HL-60 (cell line): ENCODE measurements at regions not wholly inside any gene's neighbourhood (a gene's known extent, or its start where the extent isn't known, plus 50 kb on each side); places are given as distances from the start of the nearest gene placed in this dataset.

Experiments
- GABPA ChIP-seq: IDR thresholded peaks from 2 replicates; pipeline ENCODE4 v1.6.1; 2012; ENCODE audit warnings: low read depth
- TF ChIP-seq, protein P1 (sequence below): IDR thresholded peaks from one replicate; pipeline ENCODE4 v1.5.1; 2011; ENCODE audit warnings: low read length, control low read depth, inconsistent platforms; ENCODE audit not compliant: insufficient read depth

DNA sequence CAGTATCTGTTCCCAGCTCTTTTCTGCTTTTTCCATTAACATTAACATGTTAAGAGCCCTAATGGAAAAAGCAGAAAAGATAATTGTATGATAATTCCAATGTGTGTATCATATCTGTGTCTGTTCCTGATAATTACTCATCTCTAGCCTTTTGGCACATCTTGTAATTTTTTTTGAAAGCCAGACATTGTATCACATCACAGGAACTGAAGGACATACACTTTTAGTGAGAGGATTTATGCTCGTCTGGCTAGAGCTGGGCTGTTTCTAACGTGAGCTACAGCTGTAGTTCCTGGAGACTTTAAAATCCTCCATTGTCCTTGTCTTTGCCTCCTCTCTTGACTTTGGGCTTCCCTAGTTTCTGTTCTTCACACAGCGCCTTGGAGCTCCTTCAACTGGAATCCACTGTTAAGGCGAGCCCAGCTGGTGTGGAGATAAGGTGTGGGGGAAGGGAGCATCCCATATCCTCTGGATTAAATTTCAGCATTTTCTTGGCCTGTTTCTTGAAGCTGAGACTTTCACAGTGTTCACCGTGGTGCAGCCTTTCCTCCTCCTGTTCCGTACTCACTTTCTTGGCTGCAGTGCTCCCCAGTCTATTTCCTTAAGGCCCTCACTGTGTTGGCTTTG lies 211.5 kb downstream of the GALR1 start:
- TF ChIP-seq, protein P1, sequence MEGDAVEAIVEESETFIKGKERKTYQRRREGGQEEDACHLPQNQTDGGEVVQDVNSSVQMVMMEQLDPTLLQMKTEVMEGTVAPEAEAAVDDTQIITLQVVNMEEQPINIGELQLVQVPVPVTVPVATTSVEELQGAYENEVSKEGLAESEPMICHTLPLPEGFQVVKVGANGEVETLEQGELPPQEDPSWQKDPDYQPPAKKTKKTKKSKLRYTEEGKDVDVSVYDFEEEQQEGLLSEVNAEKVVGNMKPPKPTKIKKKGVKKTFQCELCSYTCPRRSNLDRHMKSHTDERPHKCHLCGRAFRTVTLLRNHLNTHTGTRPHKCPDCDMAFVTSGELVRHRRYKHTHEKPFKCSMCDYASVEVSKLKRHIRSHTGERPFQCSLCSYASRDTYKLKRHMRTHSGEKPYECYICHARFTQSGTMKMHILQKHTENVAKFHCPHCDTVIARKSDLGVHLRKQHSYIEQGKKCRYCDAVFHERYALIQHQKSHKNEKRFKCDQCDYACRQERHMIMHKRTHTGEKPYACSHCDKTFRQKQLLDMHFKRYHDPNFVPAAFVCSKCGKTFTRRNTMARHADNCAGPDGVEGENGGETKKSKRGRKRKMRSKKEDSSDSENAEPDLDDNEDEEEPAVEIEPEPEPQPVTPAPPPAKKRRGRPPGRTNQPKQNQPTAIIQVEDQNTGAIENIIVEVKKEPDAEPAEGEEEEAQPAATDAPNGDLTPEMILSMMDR, result no peak
- TF ChIP-seq GABPA, result no peak
